Erythroblast (primary cell): ENCODE measurements at regions not wholly inside any gene's neighbourhood (a gene's known extent, or its start where the extent isn't known, plus 50 kb on each side); places are given as distances from the start of the nearest gene placed in this dataset.

Source experiments
- DNase-seq, 2 experiments: peaks; one replicate each; lab custom pipeline; 2025; lab: John Stamatoyannopoulos, UW
- GATA1 ChIP-seq: IDR thresholded peaks from 2 replicates; pipeline ENCODE4 v1.6.1; 2011; ENCODE audit warnings: low read depth, mild to moderate bottlenecking, control low read depth, low read length, moderate library complexity
- POLR2A ChIP-seq: IDR thresholded peaks from 2 replicates; pipeline ENCODE4 v1.6.1; 2011; ENCODE audit warnings: mild to moderate bottlenecking, low read length

DNA sequence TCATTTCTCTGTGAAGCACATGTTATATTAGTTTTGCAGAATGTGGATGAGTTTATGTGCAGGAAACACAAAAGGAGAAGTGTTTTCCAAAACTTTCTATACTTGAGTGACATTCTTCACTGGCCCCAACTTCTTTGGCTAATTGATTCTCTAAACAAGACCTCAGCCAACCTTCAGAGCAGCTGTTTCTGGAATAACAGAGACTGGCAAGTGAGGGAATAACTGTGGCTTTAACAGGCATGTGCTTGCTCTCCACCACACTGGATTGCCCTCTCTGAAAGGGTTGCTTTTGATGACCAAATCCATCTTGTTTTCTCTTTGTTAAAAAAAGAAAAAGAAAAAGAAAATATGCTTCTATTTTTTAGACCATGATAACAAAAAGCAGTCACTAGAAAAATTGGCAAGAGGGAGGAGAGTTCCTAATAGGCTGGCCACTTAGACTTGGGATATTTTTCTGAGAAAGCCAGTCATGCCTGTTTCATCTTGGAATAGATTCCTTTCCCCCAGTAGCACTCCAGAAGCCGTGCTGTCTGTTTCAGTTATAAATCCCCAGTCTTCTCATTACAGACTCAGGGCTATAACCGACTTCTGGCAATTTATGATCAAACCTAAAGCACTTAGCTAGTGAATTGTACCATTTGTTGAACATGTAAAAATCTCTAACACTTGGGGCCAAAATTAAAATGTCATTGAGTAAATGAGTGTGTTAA is 295.0 kb upstream of the NR3C2 start:
- DNase-seq = no peak
- TF ChIP-seq POLR2A (no peak), GATA1 (no peak)

DNA sequence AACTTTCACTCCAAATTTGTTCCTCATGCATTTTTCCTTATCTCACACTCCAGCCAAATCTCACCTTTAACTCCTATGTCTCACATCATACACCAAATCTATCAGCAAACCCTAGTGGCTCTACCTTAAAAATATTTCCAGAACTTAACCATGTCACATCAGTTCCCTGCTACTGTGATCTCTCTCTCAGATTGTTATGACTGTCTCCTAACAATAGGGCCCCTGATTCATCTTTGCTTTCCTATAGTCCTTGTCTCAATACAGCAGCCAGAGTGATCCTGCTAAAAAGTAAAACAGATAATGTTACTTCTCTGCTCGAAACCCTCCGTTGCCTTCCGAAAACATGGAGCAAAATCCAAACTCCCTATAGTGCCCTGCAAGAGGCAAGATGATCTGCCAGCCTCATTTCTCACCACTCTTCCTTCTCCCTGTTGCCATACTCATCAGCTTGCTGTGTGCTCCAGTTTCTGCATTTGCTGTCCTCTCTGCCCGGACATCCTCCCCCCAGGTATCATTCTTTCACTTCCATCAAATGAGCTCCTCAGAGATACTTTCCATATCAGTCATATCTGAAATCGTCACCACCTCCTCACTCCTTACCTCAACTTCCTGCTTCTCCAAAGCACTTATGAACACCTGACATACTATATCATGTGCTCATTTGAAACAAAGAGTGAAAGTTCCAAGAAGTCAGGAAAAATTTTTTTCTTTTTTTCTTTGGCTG is 293.4 kb upstream of the NR3C2 start:
- TF ChIP-seq GATA1 (no peak), POLR2A (no peak)
- no peak for DNase-seq

DNA sequence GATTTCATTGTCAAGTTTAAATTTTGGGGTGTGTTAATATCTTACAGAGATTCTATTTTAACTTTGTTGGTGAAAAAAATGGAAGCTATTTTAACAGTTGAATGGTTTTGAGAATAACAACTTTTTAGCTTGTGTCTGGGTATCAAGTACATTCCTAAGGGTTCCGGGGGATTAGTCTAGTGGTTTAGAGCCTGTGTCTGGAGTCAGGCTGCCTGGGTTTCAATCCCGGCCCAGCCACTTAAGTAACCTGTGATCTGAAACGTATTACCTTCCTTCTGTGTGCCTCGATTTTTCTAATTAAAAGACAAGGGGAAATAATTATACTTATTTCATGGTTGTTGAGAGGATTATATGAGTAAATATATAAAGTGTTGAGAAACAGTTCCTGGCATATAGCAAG is 288.6 kb upstream of the NR3C2 start:
- no peak for DNase-seq
- TF ChIP-seq POLR2A (no peak), GATA1 (no peak)

GRCh38 chr4:148730082-148730640 is 287.9 kb upstream of the NR3C2 start:
- TF ChIP-seq GATA1 (no peak), POLR2A (no peak)
- no peak for DNase-seq

DNA sequence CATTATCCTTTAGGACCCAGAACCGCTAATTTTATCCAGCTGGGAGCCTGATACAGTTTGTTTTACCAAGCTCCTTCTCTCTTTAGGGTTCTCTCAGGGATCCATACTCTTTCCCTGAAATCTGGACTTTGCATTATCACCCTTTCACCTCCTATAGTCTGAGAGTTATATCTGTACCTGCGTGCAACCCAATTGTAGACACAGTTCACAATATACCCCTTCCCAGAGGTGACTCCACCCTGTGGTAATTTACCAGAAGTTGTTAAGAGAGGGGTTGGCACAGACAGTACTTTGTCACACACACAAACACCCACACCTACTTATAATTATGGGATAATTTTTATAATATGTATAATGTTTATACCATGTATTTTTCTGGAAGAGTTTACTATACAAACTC is 275.8 kb upstream of the NR3C2 start:
- TF ChIP-seq POLR2A (no peak), GATA1 (no peak)
- no peak for DNase-seq

- no peak for DNase-seq
- no peak for TF ChIP-seq POLR2A
- TF ChIP-seq GATA1 = no peak
These were observed 274.3 kb upstream of the NR3C2 start for GRCh38 chr4:148716431-148717052.

DNA sequence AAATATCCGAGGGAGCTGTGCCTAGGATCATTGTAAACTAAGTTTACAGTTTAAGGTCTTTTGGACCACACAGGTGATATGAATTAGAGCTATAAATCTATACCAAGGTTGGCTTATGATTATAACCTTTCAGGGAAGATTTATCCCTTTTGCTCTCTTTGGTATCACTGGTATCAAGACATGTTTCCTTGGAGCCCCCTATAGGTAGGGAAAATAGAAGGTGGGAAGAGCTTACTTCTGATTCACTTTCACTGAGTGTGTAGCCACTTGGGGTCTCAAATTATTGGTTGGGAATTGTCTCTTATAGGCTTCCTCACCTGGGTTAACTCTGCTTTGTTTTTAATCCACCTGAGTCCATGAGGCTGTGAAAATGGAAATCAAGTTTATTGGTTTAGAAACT is 262.1 kb upstream of the NR3C2 start:
- no peak for DNase-seq
- TF ChIP-seq POLR2A = no peak
- no peak for TF ChIP-seq GATA1

DNA sequence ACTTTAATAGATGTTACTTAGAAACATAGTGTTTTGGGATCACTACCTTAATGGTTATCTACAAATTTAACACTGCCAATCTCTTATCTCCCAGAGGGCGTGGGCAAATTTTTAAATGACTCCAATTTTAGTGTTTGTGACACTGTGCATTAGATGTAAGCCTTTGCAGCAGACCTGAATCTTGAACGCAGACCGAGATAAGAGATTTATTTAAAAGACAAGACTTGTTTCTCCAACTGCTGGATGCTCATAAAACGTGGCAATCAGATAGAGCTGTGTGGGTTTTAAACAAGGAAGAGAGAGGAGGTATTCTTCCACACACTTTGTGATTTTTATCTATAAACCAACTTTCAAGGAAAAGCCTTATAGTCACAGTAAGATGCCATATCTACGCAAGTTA is 252.5 kb upstream of the NR3C2 start:
- TF ChIP-seq GATA1 (no peak), POLR2A (no peak)
- DNase-seq = no peak

DNA sequence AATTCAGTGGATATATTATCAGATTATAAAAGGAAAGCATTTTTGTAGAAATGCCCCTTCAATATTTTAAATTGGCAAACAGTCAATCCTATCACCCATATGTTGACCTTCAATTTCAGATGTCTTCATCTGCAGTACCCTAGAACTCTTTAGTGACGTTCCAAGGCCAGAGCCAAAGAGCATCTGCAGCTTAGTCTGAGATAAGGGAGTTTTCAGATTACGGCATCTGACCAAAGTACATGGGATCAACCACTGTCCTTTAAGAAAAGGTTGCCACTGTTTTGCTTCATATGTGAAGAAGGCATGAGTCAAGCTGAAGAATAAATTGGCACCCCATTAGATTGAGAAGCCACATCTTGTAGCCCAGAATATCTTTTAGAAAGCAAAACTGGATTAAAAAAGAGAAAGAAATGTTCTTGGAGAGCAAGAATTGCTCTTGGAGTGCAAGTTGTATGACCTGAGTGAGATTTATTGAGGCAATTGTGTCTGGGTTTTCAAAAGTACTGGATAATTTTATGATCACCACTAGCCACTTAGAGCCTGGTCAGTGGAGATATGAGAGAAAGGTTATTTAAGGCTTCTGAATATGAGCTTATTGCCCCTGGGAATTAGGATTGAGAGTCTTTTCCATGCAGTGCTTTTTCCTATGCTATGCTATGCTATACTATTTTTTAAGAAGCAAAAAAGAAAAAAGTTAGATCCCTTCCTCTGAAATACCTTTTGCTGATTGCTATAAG is 251.9 kb upstream of the NR3C2 start:
- TF ChIP-seq POLR2A (no peak), GATA1 (no peak)
- no peak for DNase-seq

- no peak for DNase-seq
- no peak for TF ChIP-seq GATA1
- no peak for TF ChIP-seq POLR2A
These were observed 250.0 kb upstream of the NR3C2 start for GRCh38 chr4:148692242-148692641.

- no peak for DNase-seq
- TF ChIP-seq GATA1 (no peak), POLR2A (no peak)
These were observed 244.2 kb upstream of the NR3C2 start for GRCh38 chr4:148686449-148686848.

DNA sequence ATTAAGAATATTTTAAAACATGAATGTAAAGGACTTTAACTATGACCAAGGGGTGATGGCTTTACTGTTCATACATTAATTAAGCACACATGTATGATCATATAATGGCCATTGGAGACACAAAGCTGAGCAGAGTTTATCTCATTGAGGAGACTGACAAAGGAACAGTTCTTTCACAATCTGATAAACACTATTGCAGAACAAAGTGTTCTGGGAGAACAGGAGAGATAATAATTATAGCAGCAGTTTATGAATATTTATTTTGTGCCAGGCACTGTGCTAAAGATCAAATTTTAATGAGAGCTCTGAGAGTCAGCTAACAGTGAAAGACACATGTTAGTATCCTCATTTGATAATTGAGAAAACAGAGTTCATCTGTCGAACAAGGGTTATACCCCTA is 242.4 kb upstream of the NR3C2 start:
- no peak for DNase-seq
- no peak for TF ChIP-seq POLR2A
- no peak for TF ChIP-seq GATA1

GRCh38 chr4:148680884-148681283 is 238.7 kb upstream of the NR3C2 start:
- DNase-seq = no peak
- TF ChIP-seq POLR2A = no peak
- TF ChIP-seq GATA1 = no peak
